GM23338 (cell line): ENCODE measurements at regions not wholly inside any gene's neighbourhood (a gene's known extent, or its start where the extent isn't known, plus 50 kb on each side); places are given as distances from the start of the nearest gene placed in this dataset.

Source experiments
- ATAC-seq: fragments of 200-7000 bp; cut with Tn5 transposase; 3 replicates; pipeline ENCODE4 v1.9.1; 2020
- DNase-seq: peaks from one replicate; pipeline ENCODE4 v3.0.0-alpha.2; 2015; ENCODE audit warnings: low spot score
- H2AFZ ChIP-seq: fragments of 200-600 bp; sonication (generic); 2 replicates; pipeline ENCODE4 v1.8.0; 2016; ENCODE audit warnings: antibody characterized with exemption, mild to moderate bottlenecking, moderate library complexity
- H3F3A ChIP-seq: fragments of 200-600 bp; sonication (generic); replicated peaks from 2 replicates; pipeline ENCODE4 v1.8.0; 2017; ENCODE audit warnings: antibody characterized with exemption, mixed run types, low read depth
- H3K27ac ChIP-seq: fragments of 200-600 bp; sonication (generic); 2 replicates; pipeline ENCODE4 v1.6.1; 2016; ENCODE audit warnings: low read depth
- H3K27me3 ChIP-seq: fragments of 200-600 bp; sonication (generic); 2 replicates; pipeline ENCODE4 v1.8.0; 2016; ENCODE audit warnings: mild to moderate bottlenecking, mixed run types, moderate library complexity; ENCODE audit not compliant: insufficient read depth
- H3K36me3 ChIP-seq: fragments of 200-600 bp; sonication (generic); 2 replicates; pipeline ENCODE4 v1.8.0; 2016; ENCODE audit warnings: mild to moderate bottlenecking; ENCODE audit not compliant: insufficient read depth
- H3K4me1 ChIP-seq: fragments of 200-600 bp; sonication (generic); 2 replicates; pipeline ENCODE4 v1.8.0; 2016; ENCODE audit warnings: mild to moderate bottlenecking, moderate library complexity; ENCODE audit not compliant: insufficient read depth
- H3K4me2 ChIP-seq: fragments of 200-600 bp; sonication (generic); 2 replicates; pipeline ENCODE4 v1.7.1; 2017; ENCODE audit warnings: mixed run types
- H3K4me3 ChIP-seq: fragments of 200-600 bp; sonication (generic); 2 replicates; pipeline ENCODE4 v1.6.1; 2016; ENCODE audit warnings: mixed run types
- H3K79me2 ChIP-seq: fragments of 200-600 bp; sonication (generic); replicated peaks from 2 replicates; pipeline ENCODE4 v1.8.0; 2017; ENCODE audit warnings: mild to moderate bottlenecking; ENCODE audit not compliant: insufficient read depth
- H3K9me2 ChIP-seq: fragments of 200-600 bp; sonication (generic); 2 replicates; pipeline ENCODE4 v1.8.0; 2017; ENCODE audit not compliant: insufficient read depth
- H4K20me1 ChIP-seq: fragments of 200-600 bp; sonication (generic); replicated peaks from 2 replicates; pipeline ENCODE4 v1.8.0; 2017; ENCODE audit warnings: mild to moderate bottlenecking; ENCODE audit not compliant: insufficient read depth
- H3K27ac Mint-ChIP-seq: 2 replicates; pipeline ENCODE4 v1.8.0; 2020; ENCODE audit warnings: inconsistent platforms, mild to moderate bottlenecking, moderate library complexity, mixed read lengths
- H3K27me3 Mint-ChIP-seq: 3 replicates; pipeline ENCODE4 v1.8.0; 2022; ENCODE audit warnings: low read depth, mild to moderate bottlenecking, moderate library complexity, mixed read lengths, inconsistent platforms; ENCODE audit not compliant: insufficient read depth, poor library complexity
- H3K36me3 Mint-ChIP-seq: 3 replicates; pipeline ENCODE4 v1.8.0; 2021; ENCODE audit warnings: low read depth, mild to moderate bottlenecking, inconsistent platforms, moderate library complexity, mixed read lengths
- H3K4me1 Mint-ChIP-seq: 3 replicates; pipeline ENCODE4 v1.8.0; 2020; ENCODE audit warnings: mild to moderate bottlenecking, inconsistent platforms, mixed read lengths
- H3K4me3 Mint-ChIP-seq: 3 replicates; pipeline ENCODE4 v1.8.0; 2021; ENCODE audit warnings: moderate library complexity, mild to moderate bottlenecking, inconsistent platforms, mixed read lengths
- H3K9me3 Mint-ChIP-seq: 3 replicates; pipeline ENCODE4 v1.8.0; 2020; ENCODE audit warnings: moderate library complexity, mild to moderate bottlenecking, inconsistent platforms, mixed read lengths
- NANOG ChIP-seq: IDR thresholded peaks from 2 replicates; pipeline ENCODE4 v1.6.1; 2016; ENCODE audit warnings: antibody characterized with exemption, borderline replicate concordance
- POLR2AphosphoS5 ChIP-seq: IDR thresholded peaks from 2 replicates; pipeline ENCODE4 v1.6.1; 2016; ENCODE audit warnings: antibody characterized with exemption, low read depth
- ZNF114 ChIP-seq: fragments of 250-450 bp; sonication (Bioruptor Pico); IDR thresholded peaks from 2 replicates; pipeline ENCODE4 v1.5.0; 2020; ENCODE audit warnings: mild to moderate bottlenecking, moderate library complexity
- ZNF331 ChIP-seq: fragments of 250-450 bp; sonication (Bioruptor Pico); IDR thresholded peaks from 2 replicates; pipeline ENCODE4 v1.5.0; 2020; ENCODE audit warnings: low read depth, mild to moderate bottlenecking, moderate library complexity
- TF ChIP-seq, protein P1 (sequence below), 2 experiments: fragments of 200-600 bp in 1 of 2; sonication (generic) in 1 of 2; conservative IDR thresholded peaks; 2 replicates each; pipeline versions ENCODE4 v1.5.1 to v1.6.1; 2016 to 2017; ENCODE audit warnings: antibody characterized with exemption in 2 of 2, low read depth in 2 of 2, mild to moderate bottlenecking in 2 of 2, moderate library complexity in 1 of 2
- TF ChIP-seq, protein P2 (sequence below): IDR thresholded peaks from one replicate; pipeline ENCODE4 v1.6.1; 2018; ENCODE audit warnings: antibody characterized with exemption; ENCODE audit not compliant: unreplicated experiment
- TF ChIP-seq, protein P3 (sequence below): fragments of 250-450 bp; sonication (Bioruptor Pico); IDR thresholded peaks from 2 replicates; pipeline ENCODE4 v1.5.0; 2020; ENCODE audit warnings: mild to moderate bottlenecking, moderate library complexity

DNA sequence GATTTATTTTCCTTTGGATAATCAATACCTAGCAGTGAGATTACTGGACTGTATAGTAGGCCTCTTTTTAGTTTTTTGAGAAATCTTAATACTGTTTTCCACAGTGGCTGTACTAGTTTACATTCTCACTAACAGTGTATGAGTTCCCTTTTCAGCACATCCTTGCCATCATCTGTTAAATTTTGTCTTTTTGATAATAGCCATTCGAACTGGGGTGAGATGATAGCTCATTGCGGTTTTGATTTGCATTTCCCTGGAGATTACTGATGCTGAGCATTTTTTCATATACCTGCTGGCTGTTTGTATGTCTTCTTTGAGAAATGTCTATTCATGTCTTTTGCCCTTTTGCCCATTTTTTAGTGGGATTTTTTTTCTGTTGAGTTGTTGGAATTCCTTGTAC, 210.8 kb downstream of the CGGBP1 start (continued):
- TF ChIP-seq, protein P1, sequence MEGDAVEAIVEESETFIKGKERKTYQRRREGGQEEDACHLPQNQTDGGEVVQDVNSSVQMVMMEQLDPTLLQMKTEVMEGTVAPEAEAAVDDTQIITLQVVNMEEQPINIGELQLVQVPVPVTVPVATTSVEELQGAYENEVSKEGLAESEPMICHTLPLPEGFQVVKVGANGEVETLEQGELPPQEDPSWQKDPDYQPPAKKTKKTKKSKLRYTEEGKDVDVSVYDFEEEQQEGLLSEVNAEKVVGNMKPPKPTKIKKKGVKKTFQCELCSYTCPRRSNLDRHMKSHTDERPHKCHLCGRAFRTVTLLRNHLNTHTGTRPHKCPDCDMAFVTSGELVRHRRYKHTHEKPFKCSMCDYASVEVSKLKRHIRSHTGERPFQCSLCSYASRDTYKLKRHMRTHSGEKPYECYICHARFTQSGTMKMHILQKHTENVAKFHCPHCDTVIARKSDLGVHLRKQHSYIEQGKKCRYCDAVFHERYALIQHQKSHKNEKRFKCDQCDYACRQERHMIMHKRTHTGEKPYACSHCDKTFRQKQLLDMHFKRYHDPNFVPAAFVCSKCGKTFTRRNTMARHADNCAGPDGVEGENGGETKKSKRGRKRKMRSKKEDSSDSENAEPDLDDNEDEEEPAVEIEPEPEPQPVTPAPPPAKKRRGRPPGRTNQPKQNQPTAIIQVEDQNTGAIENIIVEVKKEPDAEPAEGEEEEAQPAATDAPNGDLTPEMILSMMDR (conservative IDR thresholded peaks at IDR 0.05; ENCODE audit: low read depth in 2 of 2), result no peak
- TF ChIP-seq POLR2AphosphoS5, result no peak
- TF ChIP-seq ZNF331 (CRISPR knock-in tag), result no peak
- TF ChIP-seq, protein P2, sequence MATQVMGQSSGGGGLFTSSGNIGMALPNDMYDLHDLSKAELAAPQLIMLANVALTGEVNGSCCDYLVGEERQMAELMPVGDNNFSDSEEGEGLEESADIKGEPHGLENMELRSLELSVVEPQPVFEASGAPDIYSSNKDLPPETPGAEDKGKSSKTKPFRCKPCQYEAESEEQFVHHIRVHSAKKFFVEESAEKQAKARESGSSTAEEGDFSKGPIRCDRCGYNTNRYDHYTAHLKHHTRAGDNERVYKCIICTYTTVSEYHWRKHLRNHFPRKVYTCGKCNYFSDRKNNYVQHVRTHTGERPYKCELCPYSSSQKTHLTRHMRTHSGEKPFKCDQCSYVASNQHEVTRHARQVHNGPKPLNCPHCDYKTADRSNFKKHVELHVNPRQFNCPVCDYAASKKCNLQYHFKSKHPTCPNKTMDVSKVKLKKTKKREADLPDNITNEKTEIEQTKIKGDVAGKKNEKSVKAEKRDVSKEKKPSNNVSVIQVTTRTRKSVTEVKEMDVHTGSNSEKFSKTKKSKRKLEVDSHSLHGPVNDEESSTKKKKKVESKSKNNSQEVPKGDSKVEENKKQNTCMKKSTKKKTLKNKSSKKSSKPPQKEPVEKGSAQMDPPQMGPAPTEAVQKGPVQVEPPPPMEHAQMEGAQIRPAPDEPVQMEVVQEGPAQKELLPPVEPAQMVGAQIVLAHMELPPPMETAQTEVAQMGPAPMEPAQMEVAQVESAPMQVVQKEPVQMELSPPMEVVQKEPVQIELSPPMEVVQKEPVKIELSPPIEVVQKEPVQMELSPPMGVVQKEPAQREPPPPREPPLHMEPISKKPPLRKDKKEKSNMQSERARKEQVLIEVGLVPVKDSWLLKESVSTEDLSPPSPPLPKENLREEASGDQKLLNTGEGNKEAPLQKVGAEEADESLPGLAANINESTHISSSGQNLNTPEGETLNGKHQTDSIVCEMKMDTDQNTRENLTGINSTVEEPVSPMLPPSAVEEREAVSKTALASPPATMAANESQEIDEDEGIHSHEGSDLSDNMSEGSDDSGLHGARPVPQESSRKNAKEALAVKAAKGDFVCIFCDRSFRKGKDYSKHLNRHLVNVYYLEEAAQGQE, result no peak

DNA sequence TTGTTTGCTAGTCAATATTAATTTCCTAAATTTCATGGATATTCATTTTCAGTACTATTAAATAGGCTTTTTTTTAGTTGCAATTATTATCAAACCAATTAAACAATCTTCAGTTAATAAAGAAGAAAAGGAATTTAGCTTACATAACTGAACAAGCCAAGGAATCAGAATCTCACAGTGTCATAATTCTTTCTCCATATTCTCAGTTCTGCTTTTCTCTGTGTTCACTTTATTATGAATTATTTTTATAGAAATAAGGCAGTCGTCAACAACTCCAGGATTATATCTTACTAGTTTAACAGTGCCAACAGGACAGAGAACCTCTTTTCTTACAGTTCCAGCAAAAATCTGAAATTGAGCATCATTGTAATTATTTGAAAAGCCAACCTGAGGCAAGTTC, 221.7 kb downstream of the CGGBP1 start:
- Mint-ChIP-seq H3K9me3 (peaks cover 5% of the 10 kb centered on the region; the same call in 2 of the 3 replicates), H3K4me1 (no peaks in the 10 kb centered on the region), H3K27me3 (no peaks in the 10 kb centered on the region), H3K4me3 (no peak overlapping the region), H3K36me3 (peaks cover 5% of the 10 kb centered on the region; the same call in 1 of the 3 replicates), H3K27ac (no peak overlapping the region)
- Histone ChIP-seq H3K4me2 (no peak overlapping the region), H3K9me2 (no peaks in the 10 kb centered on the region), H3K36me3 (no peaks in the 10 kb centered on the region), H3F3A (no peaks in the 10 kb centered on the region), H3K79me2 (no peaks in the 10 kb centered on the region), H3K4me1 (no peaks in the 10 kb centered on the region), H4K20me1 (no peaks in the 10 kb centered on the region), H2AFZ (no peak overlapping the region), H3K27me3 (no peaks in the 10 kb centered on the region), H3K4me3 (no peak overlapping the region), H3K27ac (no peak overlapping the region)
- ATAC-seq (no peak), DNase-seq (no peak)
- TF ChIP-seq NANOG (no peak), ZNF114 (CRISPR knock-in tag) (no peak)
- TF ChIP-seq, protein P2, result no peak
- TF ChIP-seq, protein P1 (conservative IDR thresholded peaks at IDR 0.05; ENCODE audit: low read depth in 2 of 2), result no peak
- TF ChIP-seq, protein P3, sequence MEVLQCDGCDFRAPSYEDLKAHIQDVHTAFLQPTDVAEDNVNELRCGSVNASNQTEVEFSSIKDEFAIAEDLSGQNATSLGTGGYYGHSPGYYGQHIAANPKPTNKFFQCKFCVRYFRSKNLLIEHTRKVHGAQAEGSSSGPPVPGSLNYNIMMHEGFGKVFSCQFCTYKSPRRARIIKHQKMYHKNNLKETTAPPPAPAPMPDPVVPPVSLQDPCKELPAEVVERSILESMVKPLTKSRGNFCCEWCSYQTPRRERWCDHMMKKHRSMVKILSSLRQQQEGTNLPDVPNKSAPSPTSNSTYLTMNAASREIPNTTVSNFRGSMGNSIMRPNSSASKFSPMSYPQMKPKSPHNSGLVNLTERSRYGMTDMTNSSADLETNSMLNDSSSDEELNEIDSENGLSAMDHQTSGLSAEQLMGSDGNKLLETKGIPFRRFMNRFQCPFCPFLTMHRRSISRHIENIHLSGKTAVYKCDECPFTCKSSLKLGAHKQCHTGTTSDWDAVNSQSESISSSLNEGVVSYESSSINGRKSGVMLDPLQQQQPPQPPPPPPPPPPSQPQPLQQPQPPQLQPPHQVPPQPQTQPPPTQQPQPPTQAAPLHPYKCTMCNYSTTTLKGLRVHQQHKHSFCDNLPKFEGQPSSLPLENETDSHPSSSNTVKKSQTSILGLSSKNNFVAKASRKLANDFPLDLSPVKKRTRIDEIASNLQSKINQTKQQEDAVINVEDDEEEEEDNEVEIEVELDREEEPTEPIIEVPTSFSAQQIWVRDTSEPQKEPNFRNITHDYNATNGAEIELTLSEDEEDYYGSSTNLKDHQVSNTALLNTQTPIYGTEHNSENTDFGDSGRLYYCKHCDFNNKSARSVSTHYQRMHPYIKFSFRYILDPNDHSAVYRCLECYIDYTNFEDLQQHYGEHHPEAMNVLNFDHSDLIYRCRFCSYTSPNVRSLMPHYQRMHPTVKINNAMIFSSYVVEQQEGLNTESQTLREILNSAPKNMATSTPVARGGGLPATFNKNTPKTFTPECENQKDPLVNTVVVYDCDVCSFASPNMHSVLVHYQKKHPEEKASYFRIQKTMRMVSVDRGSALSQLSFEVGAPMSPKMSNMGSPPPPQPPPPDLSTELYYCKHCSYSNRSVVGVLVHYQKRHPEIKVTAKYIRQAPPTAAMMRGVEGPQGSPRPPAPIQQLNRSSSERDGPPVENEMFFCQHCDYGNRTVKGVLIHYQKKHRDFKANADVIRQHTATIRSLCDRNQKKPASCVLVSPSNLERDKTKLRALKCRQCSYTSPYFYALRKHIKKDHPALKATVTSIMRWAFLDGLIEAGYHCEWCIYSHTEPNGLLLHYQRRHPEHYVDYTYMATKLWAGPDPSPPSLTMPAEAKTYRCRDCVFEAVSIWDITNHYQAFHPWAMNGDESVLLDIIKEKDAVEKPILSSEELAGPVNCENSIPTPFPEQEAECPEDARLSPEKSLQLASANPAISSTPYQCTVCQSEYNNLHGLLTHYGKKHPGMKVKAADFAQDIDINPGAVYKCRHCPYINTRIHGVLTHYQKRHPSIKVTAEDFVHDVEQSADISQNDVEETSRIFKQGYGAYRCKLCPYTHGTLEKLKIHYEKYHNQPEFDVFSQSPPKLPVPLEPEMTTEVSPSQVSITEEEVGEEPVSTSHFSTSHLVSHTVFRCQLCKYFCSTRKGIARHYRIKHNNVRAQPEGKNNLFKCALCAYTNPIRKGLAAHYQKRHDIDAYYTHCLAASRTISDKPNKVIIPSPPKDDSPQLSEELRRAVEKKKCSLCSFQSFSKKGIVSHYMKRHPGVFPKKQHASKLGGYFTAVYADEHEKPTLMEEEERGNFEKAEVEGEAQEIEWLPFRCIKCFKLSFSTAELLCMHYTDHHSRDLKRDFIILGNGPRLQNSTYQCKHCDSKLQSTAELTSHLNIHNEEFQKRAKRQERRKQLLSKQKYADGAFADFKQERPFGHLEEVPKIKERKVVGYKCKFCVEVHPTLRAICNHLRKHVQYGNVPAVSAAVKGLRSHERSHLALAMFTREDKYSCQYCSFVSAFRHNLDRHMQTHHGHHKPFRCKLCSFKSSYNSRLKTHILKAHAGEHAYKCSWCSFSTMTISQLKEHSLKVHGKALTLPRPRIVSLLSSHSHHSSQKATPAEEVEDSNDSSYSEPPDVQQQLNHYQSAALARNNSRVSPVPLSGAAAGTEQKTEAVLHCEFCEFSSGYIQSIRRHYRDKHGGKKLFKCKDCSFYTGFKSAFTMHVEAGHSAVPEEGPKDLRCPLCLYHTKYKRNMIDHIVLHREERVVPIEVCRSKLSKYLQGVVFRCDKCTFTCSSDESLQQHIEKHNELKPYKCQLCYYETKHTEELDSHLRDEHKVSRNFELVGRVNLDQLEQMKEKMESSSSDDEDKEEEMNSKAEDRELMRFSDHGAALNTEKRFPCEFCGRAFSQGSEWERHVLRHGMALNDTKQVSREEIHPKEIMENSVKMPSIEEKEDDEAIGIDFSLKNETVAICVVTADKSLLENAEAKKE (CRISPR knock-in tag), result no peak
